Erythroblast (primary cell): ENCODE measurements at regions not wholly inside any gene's neighbourhood (a gene's known extent, or its start where the extent isn't known, plus 50 kb on each side); places are given as distances from the start of the nearest gene placed in this dataset.

Experiments
- GATA1 ChIP-seq: IDR thresholded peaks from 2 replicates; pipeline ENCODE4 v1.6.1; 2011; ENCODE audit warnings: low read depth, mild to moderate bottlenecking, control low read depth, low read length, moderate library complexity
- POLR2A ChIP-seq: IDR thresholded peaks from 2 replicates; pipeline ENCODE4 v1.6.1; 2011; ENCODE audit warnings: mild to moderate bottlenecking, low read length

GRCh38 chr2:22056621-22057132 is 932.9 kb downstream of the TDRD15 start:
- TF ChIP-seq POLR2A, result no peak
- TF ChIP-seq GATA1, result no peak
